ENCODE measurements at regions not wholly inside any gene's neighbourhood (a gene's known extent, or its start where the extent isn't known, plus 50 kb on each side); places are given as distances from the start of the nearest gene placed in this dataset.

DNA sequence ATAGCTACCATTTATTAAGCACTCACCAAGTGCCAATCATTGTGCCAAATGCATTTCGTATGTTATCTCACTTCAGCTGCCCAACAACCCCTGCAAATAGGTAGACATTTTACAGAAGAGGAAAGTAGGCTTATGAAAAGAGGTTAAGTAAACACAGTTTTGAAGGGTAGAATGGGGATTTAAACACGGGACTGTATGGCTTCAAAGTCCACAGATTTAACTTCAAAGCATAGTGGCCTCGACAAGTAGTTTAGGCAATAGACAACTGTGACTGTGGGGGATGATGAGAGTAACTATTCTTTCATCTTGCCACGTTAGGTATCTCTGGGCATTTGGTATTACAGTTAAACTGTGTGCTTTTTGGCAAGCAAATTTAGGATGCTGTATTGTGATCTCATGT lies 266.8 kb upstream of the SRRM4 start:
- H3K27me3 ChIP-seq (ENCODE audit: insufficient read depth, low read depth, low read length) = no peaks in the 10 kb centered on the region
- no peak overlapping the region for H3K4me3 ChIP-seq (ENCODE audit: low read length)
- H3K9me2 ChIP-seq (ENCODE audit: insufficient read depth, low read length) = no peaks in the 10 kb centered on the region
- H3K27ac ChIP-seq (ENCODE audit: low read length) = no peak overlapping the region
- no peaks in the 10 kb centered on the region for H3K36me3 ChIP-seq (ENCODE audit: insufficient read depth, low read length)
- H3K9me3 ChIP-seq (ENCODE audit: low read length) = no peaks in the 10 kb centered on the region
- no peak for TF ChIP-seq POLR2AphosphoS5 (IDR thresholded peaks at IDR 0.05)
- no peak for TF ChIP-seq MXI1 (conservative IDR thresholded peaks at IDR 0.05; ENCODE audit: poor library complexity, severe bottlenecking)
- TF ChIP-seq, protein P1, sequence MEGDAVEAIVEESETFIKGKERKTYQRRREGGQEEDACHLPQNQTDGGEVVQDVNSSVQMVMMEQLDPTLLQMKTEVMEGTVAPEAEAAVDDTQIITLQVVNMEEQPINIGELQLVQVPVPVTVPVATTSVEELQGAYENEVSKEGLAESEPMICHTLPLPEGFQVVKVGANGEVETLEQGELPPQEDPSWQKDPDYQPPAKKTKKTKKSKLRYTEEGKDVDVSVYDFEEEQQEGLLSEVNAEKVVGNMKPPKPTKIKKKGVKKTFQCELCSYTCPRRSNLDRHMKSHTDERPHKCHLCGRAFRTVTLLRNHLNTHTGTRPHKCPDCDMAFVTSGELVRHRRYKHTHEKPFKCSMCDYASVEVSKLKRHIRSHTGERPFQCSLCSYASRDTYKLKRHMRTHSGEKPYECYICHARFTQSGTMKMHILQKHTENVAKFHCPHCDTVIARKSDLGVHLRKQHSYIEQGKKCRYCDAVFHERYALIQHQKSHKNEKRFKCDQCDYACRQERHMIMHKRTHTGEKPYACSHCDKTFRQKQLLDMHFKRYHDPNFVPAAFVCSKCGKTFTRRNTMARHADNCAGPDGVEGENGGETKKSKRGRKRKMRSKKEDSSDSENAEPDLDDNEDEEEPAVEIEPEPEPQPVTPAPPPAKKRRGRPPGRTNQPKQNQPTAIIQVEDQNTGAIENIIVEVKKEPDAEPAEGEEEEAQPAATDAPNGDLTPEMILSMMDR (IDR thresholded peaks at IDR 0.05; ENCODE audit: poor library complexity, severe bottlenecking) = no peak
- no peaks in the 10 kb centered on the region for H4K20me1 ChIP-seq (ENCODE audit: insufficient read depth)
- no peak overlapping the region for H2AFZ ChIP-seq (ENCODE audit: low read depth, low read length)
- no peaks in the 10 kb centered on the region for H3K79me2 ChIP-seq (replicated peaks; ENCODE audit: insufficient read depth, low read length)
- H3K9ac ChIP-seq (ENCODE audit: low read length) = no peak overlapping the region
- H3F3A ChIP-seq (ENCODE audit: insufficient read depth, low read length, poor library complexity, severe bottlenecking) = no peaks in the 10 kb centered on the region
- no peak overlapping the region for H3K4me2 ChIP-seq (ENCODE audit: low read length)

DNA sequence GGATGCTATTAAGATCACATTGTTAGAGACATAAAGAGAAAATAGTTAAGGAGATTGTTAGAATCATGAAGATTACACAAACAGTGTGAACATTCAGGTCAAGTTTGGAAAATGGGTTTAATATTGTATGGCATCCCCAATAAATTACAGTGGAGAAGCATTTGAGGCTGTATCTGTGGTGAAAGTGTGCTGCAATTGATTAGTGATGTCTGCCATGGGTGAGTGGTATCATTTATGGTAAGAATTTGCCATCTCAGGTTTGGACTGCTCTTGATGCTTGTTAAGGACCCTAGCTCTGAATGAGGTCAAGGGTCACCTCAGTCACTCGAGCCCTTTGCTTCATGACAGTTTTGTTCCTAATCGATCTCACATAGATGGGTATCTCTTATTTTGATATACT lies 265.7 kb upstream of the SRRM4 start:
- no peaks in the 10 kb centered on the region for H3K9me2 ChIP-seq (ENCODE audit: insufficient read depth, low read length)
- no peaks in the 10 kb centered on the region for H3F3A ChIP-seq (ENCODE audit: insufficient read depth, low read length, poor library complexity, severe bottlenecking)
- no peaks in the 10 kb centered on the region for H3K79me2 ChIP-seq (replicated peaks; ENCODE audit: insufficient read depth, low read length)
- H2AFZ ChIP-seq (ENCODE audit: low read depth, low read length) = no peak overlapping the region
- no peaks in the 10 kb centered on the region for H4K20me1 ChIP-seq (ENCODE audit: insufficient read depth)
- no peaks in the 10 kb centered on the region for H3K27me3 ChIP-seq (ENCODE audit: insufficient read depth, low read depth, low read length)
- H3K36me3 ChIP-seq (ENCODE audit: insufficient read depth, low read length) = no peaks in the 10 kb centered on the region
- H3K4me3 ChIP-seq (ENCODE audit: low read length) = no peak overlapping the region
- no peak overlapping the region for H3K9ac ChIP-seq (ENCODE audit: low read length)
- TF ChIP-seq, protein P2, sequence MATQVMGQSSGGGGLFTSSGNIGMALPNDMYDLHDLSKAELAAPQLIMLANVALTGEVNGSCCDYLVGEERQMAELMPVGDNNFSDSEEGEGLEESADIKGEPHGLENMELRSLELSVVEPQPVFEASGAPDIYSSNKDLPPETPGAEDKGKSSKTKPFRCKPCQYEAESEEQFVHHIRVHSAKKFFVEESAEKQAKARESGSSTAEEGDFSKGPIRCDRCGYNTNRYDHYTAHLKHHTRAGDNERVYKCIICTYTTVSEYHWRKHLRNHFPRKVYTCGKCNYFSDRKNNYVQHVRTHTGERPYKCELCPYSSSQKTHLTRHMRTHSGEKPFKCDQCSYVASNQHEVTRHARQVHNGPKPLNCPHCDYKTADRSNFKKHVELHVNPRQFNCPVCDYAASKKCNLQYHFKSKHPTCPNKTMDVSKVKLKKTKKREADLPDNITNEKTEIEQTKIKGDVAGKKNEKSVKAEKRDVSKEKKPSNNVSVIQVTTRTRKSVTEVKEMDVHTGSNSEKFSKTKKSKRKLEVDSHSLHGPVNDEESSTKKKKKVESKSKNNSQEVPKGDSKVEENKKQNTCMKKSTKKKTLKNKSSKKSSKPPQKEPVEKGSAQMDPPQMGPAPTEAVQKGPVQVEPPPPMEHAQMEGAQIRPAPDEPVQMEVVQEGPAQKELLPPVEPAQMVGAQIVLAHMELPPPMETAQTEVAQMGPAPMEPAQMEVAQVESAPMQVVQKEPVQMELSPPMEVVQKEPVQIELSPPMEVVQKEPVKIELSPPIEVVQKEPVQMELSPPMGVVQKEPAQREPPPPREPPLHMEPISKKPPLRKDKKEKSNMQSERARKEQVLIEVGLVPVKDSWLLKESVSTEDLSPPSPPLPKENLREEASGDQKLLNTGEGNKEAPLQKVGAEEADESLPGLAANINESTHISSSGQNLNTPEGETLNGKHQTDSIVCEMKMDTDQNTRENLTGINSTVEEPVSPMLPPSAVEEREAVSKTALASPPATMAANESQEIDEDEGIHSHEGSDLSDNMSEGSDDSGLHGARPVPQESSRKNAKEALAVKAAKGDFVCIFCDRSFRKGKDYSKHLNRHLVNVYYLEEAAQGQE (IDR thresholded peaks at IDR 0.05; ENCODE audit: borderline replicate concordance) = no peak
- TF ChIP-seq MXI1 (conservative IDR thresholded peaks at IDR 0.05; ENCODE audit: poor library complexity, severe bottlenecking) = no peak
- H3K9me3 ChIP-seq (ENCODE audit: low read length) = no peaks in the 10 kb centered on the region
- no peak overlapping the region for H3K27ac ChIP-seq (ENCODE audit: low read length)
- H3K4me2 ChIP-seq (ENCODE audit: low read length) = no peak overlapping the region

DNA sequence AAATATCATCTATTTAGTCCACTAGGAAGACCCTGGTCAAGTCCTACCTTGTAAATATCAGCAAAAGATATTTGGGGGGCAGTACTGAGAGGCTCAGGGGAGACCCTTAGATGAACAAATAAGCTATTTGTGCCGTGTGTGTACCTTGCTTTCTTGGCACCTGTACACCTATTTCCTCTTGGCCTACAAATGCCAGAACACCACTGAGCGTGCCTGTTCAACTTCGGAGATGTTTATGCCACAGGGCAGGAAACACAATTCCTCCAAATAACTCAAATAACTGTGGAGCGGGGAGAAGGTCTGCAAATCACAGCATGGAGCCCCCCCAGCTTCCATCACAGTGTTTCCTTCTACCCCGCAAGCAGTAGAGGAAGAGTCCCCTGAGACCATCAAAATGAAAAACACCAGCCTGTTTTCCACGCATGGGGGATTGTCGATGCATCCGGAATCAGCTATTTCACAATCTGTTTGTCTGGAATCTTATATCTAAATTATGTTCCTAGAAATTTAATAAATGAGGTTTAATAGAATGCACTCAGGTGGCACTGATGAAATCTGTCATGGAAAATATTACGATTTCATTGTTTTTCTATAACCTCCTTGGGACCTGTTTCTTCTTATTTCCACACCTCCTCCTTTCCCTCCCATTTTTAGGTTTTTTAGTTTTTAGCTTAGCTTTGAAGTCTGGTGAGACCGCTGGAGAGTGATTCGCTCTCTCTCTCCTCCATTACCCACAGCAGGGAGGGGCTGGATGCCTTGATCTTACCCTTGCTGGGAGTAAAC lies 254.0 kb upstream of the SRRM4 start:
- H3K27ac ChIP-seq (ENCODE audit: low read length) = no peak overlapping the region
- no peak overlapping the region for H3K4me2 ChIP-seq (ENCODE audit: low read length)
- no peaks in the 10 kb centered on the region for H4K20me1 ChIP-seq (ENCODE audit: insufficient read depth)
- H3K9me2 ChIP-seq (ENCODE audit: insufficient read depth, low read length) = no peaks in the 10 kb centered on the region
- H3K9ac ChIP-seq (ENCODE audit: low read length) = no peak overlapping the region
- H3K9me3 ChIP-seq (ENCODE audit: low read length) = no peaks in the 10 kb centered on the region
- H3K4me3 ChIP-seq (ENCODE audit: low read length) = no peak overlapping the region
- no peaks in the 10 kb centered on the region for H3K36me3 ChIP-seq (ENCODE audit: insufficient read depth, low read length)
- no peaks in the 10 kb centered on the region for H3F3A ChIP-seq (ENCODE audit: insufficient read depth, low read length, poor library complexity, severe bottlenecking)
- H2AFZ ChIP-seq (ENCODE audit: low read depth, low read length) = no peak overlapping the region
- no peaks in the 10 kb centered on the region for H3K79me2 ChIP-seq (replicated peaks; ENCODE audit: insufficient read depth, low read length)
- TF ChIP-seq, protein P2 (IDR thresholded peaks at IDR 0.05; ENCODE audit: borderline replicate concordance) = no peak
- no peak for TF ChIP-seq EP300 (conservative IDR thresholded peaks at IDR 0.05; ENCODE audit: poor library complexity, severe bottlenecking)
- no peak for TF ChIP-seq MXI1 (conservative IDR thresholded peaks at IDR 0.05; ENCODE audit: poor library complexity, severe bottlenecking)
- TF ChIP-seq, protein P1 (IDR thresholded peaks at IDR 0.05; ENCODE audit: poor library complexity, severe bottlenecking) = no peak
- TF ChIP-seq SMC3 (conservative IDR thresholded peaks at IDR 0.05; ENCODE audit: poor library complexity) = no peak
- no peak for TF ChIP-seq EZH2 (IDR thresholded peaks at IDR 0.05; ENCODE audit: borderline replicate concordance, insufficient read depth, low read length, poor library complexity, severe bottlenecking)
- no peak for TF ChIP-seq TAF1 (IDR thresholded peaks at IDR 0.05; ENCODE audit: low read depth)
- no peak for TF ChIP-seq POLR2AphosphoS5 (IDR thresholded peaks at IDR 0.05)
- no peak for TF ChIP-seq RAD21 (conservative IDR thresholded peaks at IDR 0.05)
- H3K27me3 ChIP-seq (ENCODE audit: insufficient read depth, low read depth, low read length) = no peaks in the 10 kb centered on the region
